ENCODE measurements at regions not wholly inside any gene's neighbourhood (a gene's known extent, or its start where the extent isn't known, plus 50 kb on each side); places are given as distances from the start of the nearest gene placed in this dataset.

DNA sequence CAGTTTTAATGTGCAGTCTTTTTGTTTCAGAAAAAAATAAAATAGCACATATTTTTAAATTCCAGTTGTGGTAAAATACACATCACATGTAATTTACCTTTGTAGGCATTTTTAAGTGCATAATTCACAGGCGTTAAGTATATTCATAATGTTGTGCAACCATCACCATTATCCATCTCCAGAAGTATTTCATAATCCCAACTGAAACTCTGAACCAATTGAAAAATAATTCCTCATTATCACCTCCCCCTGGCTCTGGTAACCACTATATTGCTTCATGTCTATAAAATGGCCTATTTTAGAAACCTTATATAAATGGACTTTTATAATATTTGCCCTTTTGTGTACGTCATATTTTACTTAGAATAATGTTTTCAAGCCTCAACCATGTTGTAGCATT, 756.5 kb upstream of the KLHL1 start:
- DNase-seq: no peak

DNA sequence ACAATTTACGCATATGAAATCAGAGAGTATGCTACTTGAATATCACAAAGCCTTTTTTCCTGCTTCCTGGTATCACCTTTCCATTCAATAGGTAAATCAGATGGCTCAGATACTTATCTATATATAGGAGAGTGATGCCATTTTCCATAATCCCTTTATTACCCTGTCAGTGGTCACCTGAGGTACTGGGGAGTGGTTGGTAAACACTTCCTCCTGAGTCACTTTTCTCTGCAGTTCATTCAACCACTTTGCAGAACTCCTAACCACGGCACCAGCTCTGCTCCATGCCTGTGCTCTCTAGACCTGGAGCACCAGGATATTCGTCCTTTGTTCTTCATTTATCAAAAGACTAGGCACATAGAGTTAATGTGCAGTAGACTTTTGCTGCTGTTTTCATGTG, 748.5 kb upstream of the KLHL1 start:
- DNase-seq: no peak

DNA sequence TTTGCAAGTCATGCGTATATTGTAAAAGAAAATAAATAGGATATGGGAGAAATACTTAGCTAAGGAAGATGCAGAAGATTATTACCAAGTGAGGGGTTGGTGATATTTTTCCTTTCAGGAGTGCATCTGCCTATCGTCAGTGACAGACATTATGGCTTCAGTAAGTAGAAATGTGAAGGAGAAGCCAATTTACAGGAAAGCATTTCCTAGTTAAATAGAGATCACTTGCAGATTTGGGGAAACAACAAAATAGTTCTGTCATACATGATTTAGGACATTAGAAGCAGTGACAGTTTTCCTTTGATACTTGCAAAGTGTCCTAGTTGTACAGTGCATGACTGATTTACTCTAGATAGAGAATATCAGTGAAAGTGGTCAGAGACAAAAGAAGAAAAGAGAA, 747.8 kb upstream of the KLHL1 start:
- no peak for DNase-seq

DNA sequence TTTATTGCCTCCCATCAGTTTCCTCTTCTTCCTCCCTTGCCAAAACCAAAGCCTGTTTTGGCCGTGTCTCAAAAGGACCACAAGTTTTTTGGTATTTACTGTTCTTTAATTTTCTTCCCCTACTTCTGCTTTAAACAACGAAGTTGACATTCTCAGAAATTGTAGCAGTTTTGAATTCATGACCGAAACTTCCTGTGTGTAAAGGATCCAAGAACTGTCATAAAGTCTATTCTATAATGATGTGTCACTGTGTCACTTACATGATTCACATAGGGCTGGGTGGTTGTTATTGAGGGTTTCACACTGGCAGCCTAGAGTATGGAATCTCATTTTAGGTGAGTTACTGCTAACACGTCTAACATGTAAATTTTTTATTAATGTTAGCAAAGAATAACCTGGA, 741.0 kb upstream of the KLHL1 start:
- no peak for DNase-seq

DNA sequence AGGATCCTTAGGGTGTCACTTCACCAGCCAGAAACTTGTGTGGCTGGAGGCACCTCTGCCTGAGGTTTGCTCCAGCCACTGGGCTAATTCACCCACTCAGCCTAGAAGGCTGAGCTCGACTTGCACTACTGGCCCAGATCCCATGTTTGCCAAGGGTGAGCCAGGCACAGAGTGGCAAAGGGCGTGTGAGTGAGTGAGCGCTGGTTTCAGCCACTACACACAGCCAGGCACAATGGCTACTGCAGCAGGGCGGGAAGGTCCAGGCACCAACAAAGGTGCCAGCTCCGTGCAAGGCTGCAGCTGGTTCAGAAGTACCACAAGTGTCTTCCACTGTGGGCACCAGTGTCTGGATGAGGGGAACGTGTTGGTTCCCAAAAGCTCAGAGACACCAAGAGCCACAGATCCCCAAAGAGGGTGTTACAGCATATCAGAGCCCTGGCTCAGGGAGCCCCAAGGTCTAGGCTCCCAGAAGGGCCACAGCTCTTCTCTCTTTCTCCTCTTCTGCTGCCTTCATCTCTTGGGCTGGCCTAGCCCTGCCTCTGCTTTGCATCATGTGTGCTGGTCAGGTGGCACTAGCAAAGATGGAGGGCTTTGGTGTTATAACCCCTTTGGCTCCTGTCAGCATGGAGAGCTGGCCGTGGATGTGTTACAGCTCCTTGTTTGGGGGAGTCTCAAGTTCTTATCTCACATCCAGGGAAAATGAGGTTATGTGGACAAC, 736.3 kb upstream of the KLHL1 start:
- DNase-seq: no peak

DNA sequence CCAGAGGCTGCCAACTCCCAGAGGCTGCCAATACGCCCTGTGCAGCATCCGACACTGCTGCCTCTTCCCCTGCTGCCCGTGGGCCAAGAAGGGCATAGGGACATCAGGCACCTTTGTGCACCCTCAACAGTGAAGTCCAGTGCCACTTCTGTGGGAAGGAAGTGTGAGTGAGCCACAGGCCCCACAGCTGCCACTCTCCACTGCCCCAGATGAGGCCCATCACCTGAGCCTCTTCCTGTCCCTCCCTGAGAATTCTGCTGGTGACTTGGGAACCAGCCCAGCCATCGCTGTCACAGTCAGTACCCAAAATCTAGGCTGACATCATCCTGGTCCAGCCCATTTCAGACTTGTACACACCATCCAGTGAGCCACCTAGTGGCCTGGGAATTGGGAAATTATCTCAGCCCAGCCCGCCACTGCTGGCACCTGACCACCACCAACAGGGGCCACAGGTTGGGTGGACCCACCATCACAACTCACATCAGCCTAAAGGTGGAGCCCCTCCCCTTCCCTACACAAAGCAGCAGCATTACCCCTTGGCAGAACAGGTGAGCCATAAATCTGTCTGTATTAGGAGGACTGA, 733.9 kb upstream of the KLHL1 start:
- no peak for DNase-seq

DNA sequence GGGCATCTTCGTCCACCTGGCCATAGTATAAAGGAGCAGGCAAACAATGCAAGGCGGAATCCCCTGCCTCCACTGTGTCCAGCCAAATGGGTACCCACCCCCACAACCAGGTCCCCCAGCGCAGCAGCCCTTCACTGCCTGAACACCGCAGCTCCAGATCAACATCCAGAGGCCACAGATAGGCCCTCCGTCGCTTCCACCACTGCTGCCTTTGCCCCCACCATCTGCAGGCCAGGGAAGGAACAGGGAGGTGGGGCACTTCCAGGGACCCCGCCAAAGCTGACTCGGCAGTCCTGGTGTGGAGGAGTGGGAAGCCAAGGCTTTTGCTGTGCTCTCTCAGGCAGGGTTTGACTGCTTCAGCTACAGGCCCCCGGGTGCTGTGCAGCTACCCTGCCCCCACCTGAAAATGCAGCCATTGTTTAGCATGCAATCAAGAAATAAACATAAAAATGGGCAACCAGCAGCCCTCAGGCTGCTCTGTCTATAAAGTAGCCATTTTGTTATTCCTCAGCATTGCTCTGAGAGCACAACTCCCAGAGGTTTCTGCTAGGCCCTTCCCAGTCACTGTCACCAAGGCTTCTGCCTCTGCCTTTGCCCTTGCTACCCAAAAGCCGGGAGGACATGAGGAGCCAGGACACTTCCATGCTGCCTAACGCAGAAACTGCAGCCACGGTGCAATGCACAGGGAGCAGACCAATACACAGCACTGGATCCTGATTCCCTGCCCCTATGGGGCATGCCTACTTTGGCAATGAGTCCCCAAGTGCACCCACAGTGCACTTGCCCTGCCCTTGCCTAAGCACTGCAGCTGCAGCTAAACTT, 733.2 kb upstream of the KLHL1 start:
- no peak for DNase-seq

DNA sequence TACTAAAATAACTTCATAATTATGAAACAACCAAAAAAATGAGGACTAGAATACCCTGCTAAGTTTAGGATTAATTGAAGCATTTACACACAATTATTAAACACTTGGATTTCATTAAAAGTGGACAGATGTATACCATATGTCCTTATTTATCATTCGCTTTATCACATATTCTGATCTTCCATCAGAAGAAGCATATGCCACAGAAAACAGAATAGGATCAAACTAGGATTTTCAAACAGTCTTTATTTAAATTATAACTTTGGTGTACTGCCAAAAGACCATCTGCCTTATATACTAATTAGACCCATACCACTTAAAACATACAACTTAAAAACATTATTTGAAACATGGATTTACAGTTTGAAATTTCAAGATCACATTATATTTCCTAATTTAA, 727.1 kb upstream of the KLHL1 start:
- no peak for DNase-seq

DNA sequence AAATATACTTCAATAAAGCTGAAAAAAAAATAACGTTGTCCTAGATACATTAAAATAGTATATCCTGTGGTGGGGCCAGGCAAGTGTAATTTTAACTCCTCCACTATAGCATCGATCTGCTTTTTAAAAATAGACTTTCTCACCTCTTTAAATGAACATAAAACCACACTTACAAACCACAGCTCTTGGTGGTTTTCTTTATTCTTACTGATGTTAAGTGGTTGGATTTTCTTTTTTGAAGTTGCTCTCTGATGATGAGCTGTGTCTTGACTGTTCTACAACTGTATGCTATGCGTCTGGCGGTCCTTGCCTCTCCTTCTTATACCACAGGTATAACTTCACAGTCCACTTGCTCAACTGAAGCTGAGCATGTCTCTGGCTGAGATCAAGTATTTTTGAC, 721.5 kb upstream of the KLHL1 start:
- DNase-seq: no peak

DNA sequence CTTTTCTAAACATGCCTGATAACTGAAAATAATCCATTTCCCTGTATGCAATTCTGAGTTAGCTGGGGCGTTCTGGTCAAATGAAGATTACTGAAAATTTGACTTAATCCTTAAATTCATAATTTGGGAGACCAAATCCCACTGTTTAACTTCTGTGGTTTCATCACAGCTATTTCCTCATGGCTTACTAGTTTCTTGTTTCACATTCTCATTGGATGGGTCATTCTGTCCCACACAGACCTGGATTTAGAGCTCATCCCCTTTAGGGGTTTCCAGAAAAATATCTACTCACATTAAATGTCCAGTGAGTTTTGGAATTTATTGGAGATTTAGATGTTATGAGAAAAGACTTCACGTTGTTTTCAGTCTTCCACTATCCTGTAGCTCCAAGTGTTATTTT, 709.3 kb upstream of the KLHL1 start:
- DNase-seq: no peak

DNA sequence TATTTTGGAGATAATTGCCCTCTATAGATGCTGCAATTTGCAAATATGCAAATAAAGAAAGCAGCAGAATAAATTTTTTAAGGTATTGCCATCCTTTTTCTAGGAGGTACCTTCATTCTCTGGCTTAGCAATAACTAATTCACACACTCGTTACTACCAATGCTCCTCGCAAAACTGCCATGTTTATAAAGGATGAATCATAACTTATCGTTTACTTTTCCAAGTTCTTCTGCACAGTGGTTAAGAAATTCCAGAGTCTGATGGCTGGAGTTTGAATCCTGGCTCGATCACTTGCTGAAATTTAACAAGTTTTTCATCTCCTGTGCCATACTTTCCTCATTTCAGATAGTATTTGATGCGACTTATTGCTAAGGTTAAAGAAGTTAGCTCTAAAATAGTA, 708.6 kb upstream of the KLHL1 start:
- no peak for DNase-seq

DNA sequence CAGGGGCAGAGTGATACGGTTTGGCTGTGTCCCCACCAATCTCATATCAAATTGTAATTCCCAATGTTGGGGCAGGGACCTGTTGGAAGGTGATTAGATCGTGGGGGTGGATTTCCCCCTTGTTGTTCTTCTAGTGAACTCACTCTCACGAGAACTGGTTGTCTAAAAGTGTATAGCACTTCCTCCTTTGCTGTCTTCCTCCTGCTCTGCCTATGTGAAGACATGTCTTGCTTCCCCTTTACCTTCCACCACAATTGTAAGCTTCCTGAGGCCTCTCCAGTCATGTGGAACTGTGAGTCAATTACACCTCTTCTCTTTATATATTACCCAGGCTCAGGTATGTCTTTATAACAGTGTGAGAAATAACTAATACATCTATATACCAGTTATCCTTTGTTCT, 706.4 kb upstream of the KLHL1 start:
- no peak for DNase-seq

DNA sequence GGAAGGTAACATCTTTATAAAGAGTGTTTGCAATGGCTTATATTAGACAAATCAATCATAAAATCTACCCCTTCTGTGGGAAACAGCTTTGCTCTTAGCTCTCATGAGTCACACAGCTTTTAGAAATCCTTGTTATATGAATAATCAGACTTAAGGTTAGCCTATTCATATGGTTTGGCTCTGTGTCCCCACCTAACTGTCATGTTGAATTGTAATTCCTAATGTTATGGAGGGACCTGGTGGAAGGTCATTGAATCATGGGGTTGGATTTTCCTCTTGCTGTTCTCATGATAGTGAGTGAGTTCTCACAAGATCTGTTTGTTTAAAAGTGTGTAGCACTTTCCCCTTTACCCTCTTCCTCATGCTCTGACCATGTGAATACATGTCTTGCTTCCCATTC, 704.2 kb upstream of the KLHL1 start:
- no peak for DNase-seq

DNA sequence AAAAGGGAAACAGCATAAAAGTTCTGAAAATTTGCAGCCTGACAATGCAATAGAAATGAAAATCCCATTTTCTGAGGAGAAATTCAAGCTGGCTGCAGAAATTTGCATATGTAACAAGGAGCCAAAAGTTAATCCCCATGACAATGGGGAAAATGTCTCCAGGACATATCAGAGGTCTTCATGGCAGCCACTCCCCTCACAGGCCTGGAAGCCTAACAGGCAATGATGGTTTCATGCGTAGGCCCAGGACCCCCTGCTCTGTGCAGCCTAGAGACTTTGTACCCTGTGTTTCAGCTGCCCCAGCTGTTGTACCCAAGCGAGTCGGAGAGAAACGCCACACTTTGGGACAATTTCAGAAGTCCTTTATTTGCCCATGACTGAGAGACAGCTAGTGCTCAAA, 701.3 kb upstream of the KLHL1 start:
- DNase-seq: no peak

DNA sequence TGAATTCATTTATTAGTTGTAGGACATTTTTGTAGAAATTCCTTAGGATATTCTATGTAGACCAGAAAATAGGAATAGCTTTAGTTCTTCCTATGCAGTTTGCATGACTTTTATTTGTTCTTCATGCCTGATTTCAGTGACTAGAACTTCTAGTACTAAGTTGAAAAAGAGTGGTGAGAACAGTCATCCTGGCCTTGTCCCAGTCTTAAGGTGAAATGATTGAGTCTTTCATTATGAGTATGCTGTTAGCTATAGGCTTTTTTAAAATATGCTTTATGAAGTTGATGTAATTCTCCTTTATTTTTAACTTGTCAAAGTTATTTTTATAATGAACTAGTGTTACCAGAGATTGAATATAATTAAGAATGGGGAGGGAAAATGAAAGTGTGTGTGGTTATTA, 690.1 kb upstream of the KLHL1 start:
- no peak for DNase-seq

DNA sequence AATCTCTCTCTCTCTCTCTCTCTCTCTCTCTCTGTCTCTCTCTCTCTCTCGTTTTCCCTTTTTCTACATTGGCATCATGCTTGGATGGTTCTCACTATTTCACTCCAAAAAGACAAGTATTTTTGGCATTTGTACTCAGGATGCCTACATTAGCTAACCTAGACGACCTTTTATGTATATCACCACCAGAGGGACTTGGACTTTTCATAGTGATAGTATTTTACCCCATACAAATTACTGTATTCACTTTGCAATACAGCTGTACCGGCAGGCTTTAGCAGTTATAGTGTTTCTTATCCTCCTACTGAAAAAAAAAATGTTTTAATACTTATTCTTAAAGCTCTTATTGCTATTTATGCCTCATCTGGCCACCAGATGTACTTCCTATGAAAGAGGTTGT, 687.2 kb upstream of the KLHL1 start:
- no peak for DNase-seq

DNA sequence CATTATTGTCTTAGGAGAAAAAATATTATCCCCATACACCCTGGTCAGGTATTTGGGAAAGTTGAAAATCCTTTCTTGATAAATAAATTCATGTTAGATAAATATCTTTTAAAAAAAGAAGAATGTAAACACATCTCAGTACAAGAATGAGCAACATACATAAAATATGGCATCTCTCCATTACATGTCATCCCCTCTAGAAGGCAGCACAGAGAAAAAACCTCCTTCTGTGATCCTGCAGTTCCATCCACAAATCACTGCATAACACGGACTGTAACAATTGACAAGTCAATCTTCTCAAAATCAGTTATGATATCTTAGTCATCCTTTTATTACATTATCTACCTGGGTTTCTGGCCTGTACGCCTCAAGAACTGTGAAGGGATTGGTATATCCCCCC, 683.9 kb upstream of the KLHL1 start:
- no peak for DNase-seq

DNA sequence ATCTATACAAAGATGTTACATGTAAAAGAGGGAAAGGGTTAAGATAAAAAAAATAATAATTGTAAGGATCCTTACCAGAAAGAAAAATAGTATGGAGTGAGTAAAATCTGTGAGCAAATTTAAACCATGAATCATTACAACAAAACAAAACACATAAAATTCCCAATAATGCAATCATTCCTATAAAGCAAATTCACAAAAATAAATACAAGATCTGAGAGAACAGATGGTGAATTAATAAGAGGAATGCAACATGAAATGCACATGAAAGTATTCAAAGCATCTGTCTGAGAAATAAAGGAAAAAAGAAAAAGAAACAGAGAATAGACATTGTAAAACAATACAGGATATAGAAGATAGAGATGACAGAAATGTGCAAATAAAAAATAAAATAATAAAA, 681.5 kb upstream of the KLHL1 start:
- no peak for DNase-seq

DNA sequence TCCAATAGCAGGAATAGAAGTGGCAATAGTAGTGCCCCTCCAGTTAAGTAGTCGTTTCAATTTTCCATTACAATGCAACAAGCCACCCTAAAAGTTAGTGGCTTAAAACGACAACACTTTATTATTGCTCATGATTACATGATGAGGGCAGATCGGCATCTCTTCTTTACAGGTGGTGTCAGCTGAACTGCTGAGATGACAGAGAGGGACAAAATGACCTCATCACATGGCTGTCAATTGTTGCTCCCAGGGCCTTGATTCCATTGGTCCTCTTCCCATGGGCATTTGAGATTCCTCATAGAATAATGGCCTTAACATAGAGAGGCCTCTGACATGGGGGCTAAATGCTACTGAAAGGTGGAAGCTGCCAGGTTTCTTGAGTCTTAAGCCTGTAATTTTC, 679.8 kb upstream of the KLHL1 start:
- DNase-seq: no peak

DNA sequence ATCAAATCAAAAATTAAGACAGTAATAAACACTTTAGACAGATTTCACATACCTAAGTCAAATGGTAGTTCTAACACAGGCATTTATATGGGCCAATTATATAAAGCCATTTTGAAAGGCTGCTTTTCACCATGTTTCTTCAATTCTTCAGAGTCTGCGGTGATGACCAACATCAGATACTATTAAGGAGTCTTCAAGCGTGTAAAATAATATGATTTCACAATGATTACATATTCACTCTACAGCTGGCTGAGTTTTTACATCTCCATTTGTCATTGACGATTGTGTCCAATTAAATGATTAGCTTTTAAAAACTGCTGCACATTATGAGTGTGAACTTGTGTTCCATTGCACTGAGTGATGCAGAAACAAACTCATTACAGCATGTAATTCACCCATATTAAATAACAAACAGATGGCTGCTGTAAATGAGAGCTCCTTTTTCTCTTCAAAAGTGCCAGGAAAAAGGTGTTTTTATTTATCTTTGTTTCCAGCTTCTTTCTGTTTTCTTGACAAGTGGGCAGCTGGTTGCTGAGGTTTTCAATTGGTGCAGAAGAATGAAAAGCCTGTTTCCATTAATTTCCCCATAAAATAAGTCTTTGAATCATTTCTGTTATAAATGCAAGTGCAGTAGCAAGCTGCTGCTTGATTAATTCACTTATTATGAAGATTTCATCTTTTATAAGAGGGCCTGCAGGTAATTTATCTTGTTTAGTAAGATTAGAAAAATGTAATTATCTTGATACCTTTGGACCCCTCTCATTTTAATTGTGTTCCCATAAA, 676.1 kb upstream of the KLHL1 start:
- DNase-seq: no peak

DNA sequence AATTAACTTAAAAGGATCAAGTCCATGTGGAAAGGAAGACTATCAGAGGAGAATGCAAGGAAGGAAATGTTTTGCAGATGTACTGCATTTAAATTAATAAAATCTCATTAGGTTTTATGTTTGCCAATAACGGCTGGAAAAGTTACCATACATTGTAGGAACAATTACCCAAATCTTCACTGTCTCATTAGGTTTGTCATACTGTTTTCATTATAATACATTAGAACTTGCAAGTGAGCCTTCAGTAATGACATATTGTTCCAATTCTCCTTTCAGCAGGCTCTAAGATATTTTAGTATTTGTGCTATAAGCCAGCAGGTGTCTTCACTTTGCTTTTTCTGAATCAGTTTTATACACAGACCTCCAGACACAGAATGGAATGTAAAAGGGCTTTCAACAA, 661.6 kb upstream of the KLHL1 start:
- no peak for DNase-seq

DNA sequence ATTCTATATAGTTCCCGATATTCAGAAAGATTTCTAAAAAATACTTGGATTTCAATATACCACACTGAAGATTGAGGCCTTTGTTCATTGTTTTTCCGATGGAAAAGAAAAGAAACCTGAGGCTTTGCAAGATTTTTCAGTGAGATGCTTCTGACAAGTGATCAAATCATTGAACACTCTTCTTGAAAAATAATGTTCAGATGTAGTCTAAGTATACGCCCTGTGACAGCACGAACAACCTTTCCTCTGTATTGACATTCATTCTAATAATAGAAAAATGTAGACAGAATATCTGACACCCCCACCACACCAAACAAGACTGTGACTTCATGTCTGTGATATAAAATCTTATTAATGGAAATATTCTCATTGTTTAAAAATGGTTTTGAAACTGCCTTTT, 650.7 kb upstream of the KLHL1 start:
- no peak for DNase-seq

DNA sequence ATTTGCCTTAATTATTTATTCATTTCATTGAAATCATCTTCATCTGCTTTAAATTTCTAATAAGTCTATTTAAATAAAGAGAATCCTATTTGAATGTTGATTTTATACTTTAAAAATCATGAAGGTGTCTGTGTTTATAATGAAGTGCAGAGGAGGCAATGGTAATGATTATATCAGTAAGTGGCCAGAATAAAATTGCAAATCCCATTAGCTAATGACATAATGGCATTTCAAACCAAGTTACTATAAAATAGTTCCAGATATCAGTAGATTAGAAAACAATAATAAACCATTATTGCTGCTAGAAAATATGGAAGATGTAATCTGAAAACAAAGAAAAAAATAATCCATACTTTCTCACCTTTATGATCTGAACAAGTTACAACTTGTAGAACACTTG, 647.8 kb upstream of the KLHL1 start:
- no peak for DNase-seq

DNA sequence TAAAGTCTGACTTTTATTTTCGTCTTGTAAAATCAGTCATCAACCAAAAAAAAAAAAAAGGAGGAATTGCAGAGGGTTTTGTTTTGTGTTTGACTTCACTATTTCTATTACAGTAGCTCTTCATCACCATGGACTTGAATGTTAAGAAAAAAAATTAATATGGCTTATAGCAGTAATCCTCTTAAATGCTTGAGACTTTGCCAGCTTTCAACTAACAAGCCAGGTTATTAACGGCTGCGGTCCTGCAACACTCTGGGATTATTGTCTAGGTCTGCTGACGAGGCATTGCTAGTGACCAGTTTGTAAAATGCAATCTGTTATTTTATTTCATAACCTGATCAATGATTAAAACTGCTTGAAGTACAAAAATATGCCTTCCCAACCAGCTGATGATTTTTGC, 647.2 kb upstream of the KLHL1 start:
- no peak for DNase-seq
